Activated CD8-positive, alpha-beta T cell treated with anti-CD3 and anti-CD28 coated beads for 36 hours (primary cell): ENCODE measurements at regions not wholly inside any gene's neighbourhood (a gene's known extent, or its start where the extent isn't known, plus 50 kb on each side); places are given as distances from the start of the nearest gene placed in this dataset.

Experiments used
- ATAC-seq: fragments of 200-7000 bp; cut with Tn5 transposase; one replicate; pipeline ENCODE4 v1.10.0; 2021; ENCODE audit warnings: mild to moderate bottlenecking, moderate library complexity
- CTCF ChIA-PET: fragments of 350-600 bp; sonication (Branson Sonifier 250); formaldehyde crosslinking; loops from one replicate; lab custom pipeline; 2021; ENCODE audit warnings: antibody characterized with exemption; lab: Charles Lee
- POLR2A ChIA-PET: fragments of 350-600 bp; sonication (Branson Sonifier 250); formaldehyde crosslinking; loops from one replicate; lab custom pipeline; 2021; ENCODE audit warnings: antibody characterized with exemption; lab: Charles Lee
- DNase-seq: peaks from one replicate; pipeline ENCODE4 v3.0.0-alpha.2; 2020
- H3K27ac Mint-ChIP-seq: one replicate; pipeline ENCODE4 v1.8.0; 2021; ENCODE audit warnings: mild to moderate bottlenecking, mixed read lengths
- H3K27me3 Mint-ChIP-seq: one replicate; pipeline ENCODE4 v1.8.0; 2021; ENCODE audit warnings: mixed read lengths
- H3K36me3 Mint-ChIP-seq: one replicate; pipeline ENCODE4 v1.8.0; 2021; ENCODE audit warnings: low read depth, mixed read lengths
- H3K4me1 Mint-ChIP-seq: one replicate; pipeline ENCODE4 v1.8.0; 2021; ENCODE audit warnings: low read depth, mixed read lengths
- H3K4me3 Mint-ChIP-seq: one replicate; pipeline ENCODE4 v1.8.0; 2021; ENCODE audit warnings: mild to moderate bottlenecking, moderate library complexity, mixed read lengths
- H3K9me3 Mint-ChIP-seq: one replicate; pipeline ENCODE4 v1.8.0; 2021; ENCODE audit warnings: mixed read lengths
- CTCF ChIP-seq: fragments of 200-600 bp; IDR thresholded peaks from one replicate; pipeline ENCODE4 v1.8.0; 2022; ENCODE audit warnings: antibody characterized with exemption, mild to moderate bottlenecking
- intact Hi-C: fragments of 100-400 bp; cut with micrococcal nuclease; formaldehyde crosslinking; loops from one replicate; pipeline ENCODE4 v1.10.0; 2022

- CTCF ChIA-PET, result interaction anchor here (1.3 to 3.9 kb wide), 3 partner anchors 12 to 307 kb away, joined by 4 to 16 read pairs (median 5); no protein-coding TSS in a partner anchor
- H3K27me3 Mint-ChIP-seq, result peaks cover 12% of the 10 kb centered on the region
- no peak overlapping the region for H3K4me3 Mint-ChIP-seq
- DNase-seq (no peak), ATAC-seq (no peak)
- H3K36me3 Mint-ChIP-seq, result no peaks in the 10 kb centered on the region
- intact Hi-C loops, result no loop called here
- POLR2A ChIA-PET, result interaction anchor here (1.1 kb wide), 1 partner anchor 9 kb away, joined by 3 read pairs; no protein-coding TSS in a partner anchor
- H3K9me3 Mint-ChIP-seq, result peaks cover 2% of the 10 kb centered on the region
- no peak overlapping the region for H3K27ac Mint-ChIP-seq
- TF ChIP-seq CTCF, result no peak
- no peaks in the 10 kb centered on the region for H3K4me1 Mint-ChIP-seq
Measured at GRCh38 chr19:34084396-34085145, 87.7 kb upstream of the LSM14A start.

GRCh38 chr19:34085336-34085735 is 87.0 kb upstream of the LSM14A start:
- CTCF ChIA-PET, result interaction anchor here (1.3 to 3.9 kb wide), 2 partner anchors 11 to 43 kb away, joined by 5 to 16 read pairs; no protein-coding TSS in a partner anchor
- no peak for DNase-seq
- no peaks in the 10 kb centered on the region for H3K36me3 Mint-ChIP-seq
- peaks cover 2% of the 10 kb centered on the region for H3K9me3 Mint-ChIP-seq
- intact Hi-C loops, result no loop called here
- ATAC-seq, result no peak
- H3K4me3 Mint-ChIP-seq, result no peak overlapping the region
- no peak overlapping the region for H3K27ac Mint-ChIP-seq
- no peak for TF ChIP-seq CTCF
- H3K4me1 Mint-ChIP-seq, result no peaks in the 10 kb centered on the region
- POLR2A ChIA-PET, result interaction anchor here (1.1 kb wide), 1 partner anchor 10 kb away, joined by 3 read pairs; no protein-coding TSS in a partner anchor
- H3K27me3 Mint-ChIP-seq, result peaks cover 12% of the 10 kb centered on the region

GRCh38 chr19:34088292-34088691 is 84.0 kb upstream of the LSM14A start:
- ATAC-seq, result no peak
- POLR2A ChIA-PET, result no interaction called here
- Mint-ChIP-seq H3K36me3 (no peaks in the 10 kb centered on the region), H3K27ac (no peak overlapping the region), H3K9me3 (peaks cover 2% of the 10 kb centered on the region), H3K4me1 (no peaks in the 10 kb centered on the region), H3K4me3 (no peak overlapping the region), H3K27me3 (peaks cover 9% of the 10 kb centered on the region)
- no peak for DNase-seq
- CTCF ChIA-PET, result interaction anchor here (2.2 to 2.7 kb wide), 2 partner anchors 8 to 311 kb away, joined by 8 to 13 read pairs; no protein-coding TSS in a partner anchor
- TF ChIP-seq CTCF, result no peak
- intact Hi-C loops, result no loop called here

GRCh38 chr19:34089566-34089965 is 82.7 kb upstream of the LSM14A start:
- CTCF ChIA-PET, result interaction anchor here (2.2 kb wide), 1 partner anchor 312 kb away, joined by 8 read pairs; no protein-coding TSS in a partner anchor
- no peak for DNase-seq

More at GRCh38 chr19:34089566-34089965, 82.7 kb upstream of the LSM14A start:
- Mint-ChIP-seq H3K4me3 (no peak overlapping the region), H3K27ac (no peak overlapping the region), H3K27me3 (peaks cover 5% of the 10 kb centered on the region), H3K36me3 (no peaks in the 10 kb centered on the region), H3K4me1 (no peaks in the 10 kb centered on the region), H3K9me3 (peaks cover 2% of the 10 kb centered on the region)
- TF ChIP-seq CTCF, result no peak
- POLR2A ChIA-PET, result no interaction called here
- intact Hi-C loops, result no loop called here
- no peak for ATAC-seq
